ENCODE measurements at regions not wholly inside any gene's neighbourhood (a gene's known extent, or its start where the extent isn't known, plus 50 kb on each side); places are given as distances from the start of the nearest gene placed in this dataset.
A peak's percentile ranks its signal among the peaks of the same experiment; 100 is the strongest.

- Histone ChIP-seq H3K9me3 (no peaks in the 10 kb centered on the region), H3K27ac (ENCODE audit: low read depth in 2 of 2, low read length in 1 of 2) (no peak overlapping the region), H3K79me2 (ENCODE audit: insufficient read depth) (no peaks in the 10 kb centered on the region), H4K20me1 (ENCODE audit: insufficient read depth) (no peaks in the 10 kb centered on the region), H3K36me3 (replicated peaks in 1 of 2; ENCODE audit: control insufficient read depth in 1 of 2, insufficient read depth in 2 of 2, low read length in 1 of 2) (no peaks in the 10 kb centered on the region), H3K4me3 (ENCODE audit: low read depth in 2 of 2, low read length in 1 of 2) (no peak overlapping the region), H3K9me2 (no peaks in the 10 kb centered on the region), H2AFZ (ENCODE audit: low read depth) (no peak overlapping the region), H3K4me2 (no peak overlapping the region), H3K27me3 (ENCODE audit: insufficient read depth) (no peaks in the 10 kb centered on the region), H3F3A (replicated peaks; ENCODE audit: insufficient read depth) (no peaks in the 10 kb centered on the region), H3K9ac (no peak overlapping the region), H3K4me1 (ENCODE audit: control insufficient read depth in 1 of 2, insufficient read depth in 2 of 2, low read depth in 1 of 2, low read length in 1 of 2) (no peaks in the 10 kb centered on the region)
- no peak for DNase-seq
- WGBS (ENCODE audit: low lambda C conversion rate) = 11% methylated on average over 5 of the region's 5 CpGs
- ChIA-PET POLR2A (no interaction called here), CTCF (no interaction called here)
- TF ChIP-seq, protein P1, sequence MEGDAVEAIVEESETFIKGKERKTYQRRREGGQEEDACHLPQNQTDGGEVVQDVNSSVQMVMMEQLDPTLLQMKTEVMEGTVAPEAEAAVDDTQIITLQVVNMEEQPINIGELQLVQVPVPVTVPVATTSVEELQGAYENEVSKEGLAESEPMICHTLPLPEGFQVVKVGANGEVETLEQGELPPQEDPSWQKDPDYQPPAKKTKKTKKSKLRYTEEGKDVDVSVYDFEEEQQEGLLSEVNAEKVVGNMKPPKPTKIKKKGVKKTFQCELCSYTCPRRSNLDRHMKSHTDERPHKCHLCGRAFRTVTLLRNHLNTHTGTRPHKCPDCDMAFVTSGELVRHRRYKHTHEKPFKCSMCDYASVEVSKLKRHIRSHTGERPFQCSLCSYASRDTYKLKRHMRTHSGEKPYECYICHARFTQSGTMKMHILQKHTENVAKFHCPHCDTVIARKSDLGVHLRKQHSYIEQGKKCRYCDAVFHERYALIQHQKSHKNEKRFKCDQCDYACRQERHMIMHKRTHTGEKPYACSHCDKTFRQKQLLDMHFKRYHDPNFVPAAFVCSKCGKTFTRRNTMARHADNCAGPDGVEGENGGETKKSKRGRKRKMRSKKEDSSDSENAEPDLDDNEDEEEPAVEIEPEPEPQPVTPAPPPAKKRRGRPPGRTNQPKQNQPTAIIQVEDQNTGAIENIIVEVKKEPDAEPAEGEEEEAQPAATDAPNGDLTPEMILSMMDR (IDR thresholded peaks at IDR 0.05) = peak; percentile 25; the same call in 1 of the 2 replicates
- TF ChIP-seq SIN3A (IDR thresholded peaks at IDR 0.05; ENCODE audit: borderline replicate concordance, low read depth, low read length) = no peak
Observed at GRCh38 chr16:13510425-13511151, 409.4 kb upstream of the ERCC4 start.

DNA sequence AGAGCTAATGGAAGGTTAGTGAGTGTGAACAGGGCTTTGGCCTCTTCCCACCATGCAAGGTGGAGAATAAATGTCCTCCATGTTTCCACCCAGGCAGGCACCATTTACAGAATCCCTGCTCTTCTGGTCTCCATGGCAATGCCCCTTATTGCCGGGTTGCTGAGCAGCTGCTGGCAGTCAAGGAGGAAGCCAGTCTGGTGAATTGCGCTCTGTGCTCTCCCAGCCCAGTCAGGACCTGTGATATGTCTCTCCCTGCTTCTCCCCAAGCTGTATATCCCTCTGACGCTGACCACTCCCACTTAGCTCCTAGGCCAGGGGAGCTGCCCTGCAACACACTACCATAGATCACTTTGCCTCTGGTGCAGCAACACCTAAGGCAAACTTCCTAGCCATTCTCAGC, 402.1 kb upstream of the ERCC4 start:
- POLR2A ChIA-PET = no interaction called here
- no peak overlapping the region for H3K4me3 ChIP-seq (ENCODE audit: low read depth in 2 of 2, low read length in 1 of 2)
- CTCF ChIA-PET = no interaction called here
- no peaks in the 10 kb centered on the region for H3K36me3 ChIP-seq (replicated peaks in 1 of 2; ENCODE audit: control insufficient read depth in 1 of 2, insufficient read depth in 2 of 2, low read length in 1 of 2)
- H4K20me1 ChIP-seq (ENCODE audit: insufficient read depth) = no peaks in the 10 kb centered on the region
- no peaks in the 10 kb centered on the region for H3F3A ChIP-seq (replicated peaks; ENCODE audit: insufficient read depth)
- H3K79me2 ChIP-seq (ENCODE audit: insufficient read depth) = no peaks in the 10 kb centered on the region
- H3K9me3 ChIP-seq = no peaks in the 10 kb centered on the region
- H2AFZ ChIP-seq (ENCODE audit: low read depth) = no peak overlapping the region
- no peaks in the 10 kb centered on the region for H3K4me1 ChIP-seq (ENCODE audit: control insufficient read depth in 1 of 2, insufficient read depth in 2 of 2, low read depth in 1 of 2, low read length in 1 of 2)
- no peak overlapping the region for H3K4me2 ChIP-seq
- no peak overlapping the region for H3K27ac ChIP-seq (ENCODE audit: low read depth in 2 of 2, low read length in 1 of 2)
- H3K9ac ChIP-seq = no peak overlapping the region
- no peaks in the 10 kb centered on the region for H3K9me2 ChIP-seq
- no peak for DNase-seq
- H3K27me3 ChIP-seq (ENCODE audit: insufficient read depth) = no peaks in the 10 kb centered on the region
- 0% methylated on average over 2 of the region's 3 CpGs for WGBS (ENCODE audit: low lambda C conversion rate)
- TF ChIP-seq USF2 (IDR thresholded peaks at IDR 0.05; ENCODE audit: borderline replicate concordance, low read depth, low read length) (no peak), NFIC (IDR thresholded peaks at IDR 0.05; ENCODE audit: borderline replicate concordance) (no peak), RCOR1 (IDR thresholded peaks at IDR 0.05; ENCODE audit: low read length) (no peak), JUND (IDR thresholded peaks at IDR 0.05) (no peak), FOSL2 (IDR thresholded peaks at IDR 0.05; ENCODE audit: borderline replicate concordance, low read depth) (no peak), EZH2phosphoT487 (IDR thresholded peaks at IDR 0.05; ENCODE audit: borderline replicate concordance, low read depth) (no peak), FOXM1 (IDR thresholded peaks at IDR 0.05; ENCODE audit: low read depth) (no peak), MXI1 (IDR thresholded peaks at IDR 0.05; ENCODE audit: low read depth, low read length) (no peak), MAX (IDR thresholded peaks at IDR 0.05; ENCODE audit: low read depth) (no peak), PBX3 (IDR thresholded peaks at IDR 0.05) (no peak), IRF3 (IDR thresholded peaks at IDR 0.05; ENCODE audit: low read depth, low read length) (no peak), ELF1 (IDR thresholded peaks at IDR 0.05) (no peak), EP300 (IDR thresholded peaks at IDR 0.05; ENCODE audit: borderline replicate concordance in 1 of 2, low read depth in 1 of 2, low read length in 1 of 2) (no peak), FOXJ3 (CRISPR knock-in tag; IDR thresholded peaks at IDR 0.05) (no peak), ZBTB33 (IDR thresholded peaks at IDR 0.05; ENCODE audit: borderline replicate concordance, low read depth) (no peak), RXRA (IDR thresholded peaks at IDR 0.05; ENCODE audit: borderline replicate concordance, low read depth) (no peak), SIN3A (IDR thresholded peaks at IDR 0.05; ENCODE audit: borderline replicate concordance, low read depth, low read length) (no peak)

All from SK-N-SH (cell line).